CD1c-positive myeloid dendritic cell (primary cell): ENCODE measurements at regions not wholly inside any gene's neighbourhood (a gene's known extent, or its start where the extent isn't known, plus 50 kb on each side); places are given as distances from the start of the nearest gene placed in this dataset.
A peak's percentile ranks its signal among the peaks of the same experiment; 100 is the strongest.
"Not testable (repeated sequence)": the region's sequence is repeated elsewhere in the genome, so short reads cannot be mapped to it uniquely, and the experiment has no call there.

Experiments
- DNase-seq: peaks from one replicate; pipeline ENCODE4 v3.0.0-alpha.2; 2016; ENCODE audit errors: extremely low spot score

GRCh38 chr5:109575506-109575905 lies 114.2 kb upstream of the MAN2A1 start:
- no peak for DNase-seq

- no peak for DNase-seq
Measured at GRCh38 chr5:109574985-109575384, 114.7 kb upstream of the MAN2A1 start.

- no peak for DNase-seq
Measured at GRCh38 chr5:109573766-109574165, 116.0 kb upstream of the MAN2A1 start.

GRCh38 chr5:109573256-109573655 lies 116.5 kb upstream of the MAN2A1 start:
- DNase-seq: no peak

DNA sequence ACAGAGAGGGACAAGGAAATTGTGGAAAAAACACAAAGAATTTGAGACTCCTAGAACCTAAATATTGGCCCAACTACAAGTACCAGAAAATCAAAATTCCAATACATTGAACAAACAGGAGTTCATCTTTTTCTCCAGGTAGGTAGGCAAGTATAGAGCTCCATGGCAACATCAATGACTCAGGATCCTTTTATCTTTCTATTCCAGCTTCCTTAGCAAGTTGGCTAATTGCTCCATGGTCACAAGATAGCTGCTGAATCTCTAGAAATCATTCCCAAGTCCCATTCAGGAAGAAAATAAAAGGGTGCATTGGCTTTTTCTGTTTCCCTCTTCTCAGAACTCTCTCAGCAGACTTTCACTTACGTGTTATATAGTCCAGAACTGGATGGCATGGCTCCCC lies 117.9 kb upstream of the MAN2A1 start:
- no peak for DNase-seq

GRCh38 chr5:109570362-109570874 lies 119.3 kb upstream of the MAN2A1 start:
- DNase-seq: no peak

- no peak for DNase-seq
Measured at GRCh38 chr5:109567374-109568044, 122.2 kb upstream of the MAN2A1 start.

DNA sequence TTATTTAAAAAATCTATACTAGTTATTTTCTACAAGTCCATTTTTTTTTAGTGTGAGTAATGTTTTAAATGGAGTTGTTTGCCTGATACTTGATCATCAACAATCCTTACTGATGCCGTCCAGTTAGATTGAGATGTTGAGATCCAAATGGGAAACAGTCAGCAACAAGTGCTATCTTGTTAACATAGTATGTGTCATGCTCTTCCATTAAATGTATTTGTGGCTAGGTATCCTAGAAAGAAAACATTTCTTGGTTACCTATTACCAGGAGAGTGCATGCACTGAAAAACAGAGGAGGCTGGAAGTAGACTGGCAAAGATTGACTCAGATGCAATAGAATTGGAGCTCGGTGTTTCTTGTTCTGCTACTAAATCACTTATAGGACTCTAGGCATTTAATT lies 123.4 kb upstream of the MAN2A1 start:
- no peak for DNase-seq

DNA sequence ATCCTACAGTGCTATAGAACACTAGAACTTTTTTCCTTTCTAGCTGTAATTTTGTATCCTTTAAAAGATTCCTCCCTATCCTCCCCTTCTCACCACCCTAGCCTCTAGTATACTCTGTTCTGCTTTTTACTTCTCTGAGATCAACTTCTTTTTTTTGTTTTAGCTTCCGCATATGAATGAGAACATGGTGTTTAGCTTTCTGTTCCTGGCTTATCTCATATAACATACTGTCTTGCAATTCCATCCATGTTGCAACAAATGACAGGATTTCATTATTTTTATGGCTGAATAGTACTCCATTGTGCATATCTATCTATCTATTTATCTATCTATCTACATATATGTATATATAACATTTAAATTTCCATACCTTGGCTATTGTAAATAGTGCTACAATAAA lies 126.0 kb upstream of the MAN2A1 start:
- peak; percentile 52 for DNase-seq

DNA sequence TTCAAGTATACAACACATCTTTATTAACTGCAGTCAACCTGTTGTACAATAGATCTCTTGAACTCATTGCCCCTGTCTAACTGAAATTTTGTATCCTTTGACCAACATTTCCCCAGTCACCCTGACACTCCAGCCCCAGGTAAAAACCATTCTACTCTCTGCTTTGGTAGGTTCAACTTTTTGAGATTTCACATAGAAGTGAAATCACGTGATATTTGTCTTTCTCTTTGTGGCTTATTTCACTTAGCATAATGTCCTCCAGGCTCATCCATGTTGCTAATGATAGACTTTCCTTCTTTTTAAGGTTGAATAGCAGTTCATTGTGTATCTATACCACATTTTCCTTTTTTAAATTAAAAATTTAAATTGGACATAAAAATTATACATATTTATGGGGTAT lies 126.5 kb upstream of the MAN2A1 start:
- DNase-seq: no peak

- no peak for DNase-seq
Measured at GRCh38 chr5:109562441-109562840, 127.3 kb upstream of the MAN2A1 start.

DNA sequence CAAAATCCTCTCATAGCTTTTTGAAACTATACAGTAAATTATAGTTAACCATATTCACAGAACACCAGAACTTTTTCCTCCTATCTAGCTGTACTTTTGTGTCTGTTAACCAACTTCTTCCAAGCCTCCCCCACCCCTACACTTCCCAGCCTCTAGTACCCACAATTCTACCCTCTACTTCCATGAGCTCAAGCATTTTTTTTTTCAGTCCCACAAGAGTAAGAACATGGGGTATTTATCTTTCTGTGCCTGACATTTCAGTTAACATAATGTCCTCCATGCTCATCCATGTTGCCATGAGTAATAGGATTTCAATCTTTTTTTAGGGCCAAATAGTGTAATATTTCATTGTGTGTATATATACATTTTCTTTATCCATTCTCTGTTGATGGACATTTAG lies 128.3 kb upstream of the MAN2A1 start:
- DNase-seq: no peak

GRCh38 chr5:109560554-109560953 lies 129.2 kb upstream of the MAN2A1 start:
- DNase-seq: no peak

GRCh38 chr5:109558952-109559351 lies 130.8 kb upstream of the MAN2A1 start:
- no peak for DNase-seq

- DNase-seq: no peak
Measured at GRCh38 chr5:109558364-109558763, 131.4 kb upstream of the MAN2A1 start.

DNA sequence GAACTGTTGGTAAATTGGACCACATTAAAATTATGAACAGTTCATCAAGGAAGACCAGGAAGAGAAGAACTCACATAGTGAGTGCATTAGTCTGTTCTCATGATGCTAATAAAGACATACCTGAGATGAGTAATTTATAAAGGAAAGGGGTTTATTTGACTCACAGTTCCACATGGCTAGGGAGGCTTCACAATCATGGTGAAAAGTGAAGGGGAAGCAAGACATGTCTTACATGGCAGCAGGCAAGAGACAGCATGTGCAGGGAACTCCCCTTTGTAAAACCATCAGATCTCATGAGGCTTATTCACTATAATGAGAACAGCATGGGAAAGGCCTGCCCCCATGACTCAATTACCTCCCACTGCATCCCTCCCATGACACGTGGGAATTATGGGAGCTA lies 135.9 kb upstream of the MAN2A1 start:
- no peak for DNase-seq

DNA sequence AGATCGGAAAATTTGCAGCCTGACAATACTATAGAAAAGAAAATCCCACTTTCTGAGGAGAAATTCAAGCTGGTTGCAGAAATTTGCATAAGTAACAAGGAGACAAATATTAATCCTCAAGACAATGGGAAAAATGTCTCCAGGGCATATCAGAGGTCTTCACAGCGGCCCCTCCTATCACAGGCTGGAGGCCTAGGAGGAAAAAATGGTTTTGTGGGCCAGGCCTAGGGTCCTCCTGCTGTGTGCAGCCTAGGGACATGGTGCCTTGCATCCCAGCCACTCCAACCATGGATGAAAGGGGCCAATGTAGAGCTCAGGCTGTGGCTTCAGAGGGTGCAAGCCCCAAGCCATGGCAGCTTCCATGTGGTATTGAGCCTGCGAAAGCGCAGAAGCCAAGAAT lies 138.5 kb upstream of the MAN2A1 start:
- not testable (repeated sequence) for DNase-seq

- DNase-seq: no peak
Measured at GRCh38 chr5:109550077-109550476, 139.7 kb upstream of the MAN2A1 start.

GRCh38 chr5:109546461-109546860 lies 136.7 kb upstream of the PJA2 start:
- no peak for DNase-seq

GRCh38 chr5:109544873-109545272 lies 135.1 kb upstream of the PJA2 start:
- DNase-seq: not testable (repeated sequence)

DNA sequence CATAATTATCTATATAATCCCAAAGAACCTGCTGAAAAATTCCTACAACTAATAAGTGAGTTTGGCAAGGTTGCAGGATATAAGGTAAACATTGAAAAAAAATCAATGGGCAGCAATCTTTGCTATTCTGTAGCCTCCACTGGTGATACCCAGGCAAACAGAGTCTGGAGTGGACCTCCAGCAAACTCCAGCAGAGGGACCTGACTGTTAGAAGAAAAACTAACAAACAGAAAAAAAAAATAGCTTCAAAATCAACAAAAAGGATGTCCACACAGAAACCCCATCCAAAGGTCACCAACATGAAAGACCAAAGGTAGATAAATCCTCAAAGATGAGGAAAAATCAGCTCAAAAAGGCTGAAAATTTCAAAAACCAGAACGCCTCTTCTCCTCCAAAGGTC lies 128.9 kb upstream of the PJA2 start:
- DNase-seq: not testable (repeated sequence)

GRCh38 chr5:109535090-109535489 lies 125.3 kb upstream of the PJA2 start:
- DNase-seq: not testable (repeated sequence)

DNA sequence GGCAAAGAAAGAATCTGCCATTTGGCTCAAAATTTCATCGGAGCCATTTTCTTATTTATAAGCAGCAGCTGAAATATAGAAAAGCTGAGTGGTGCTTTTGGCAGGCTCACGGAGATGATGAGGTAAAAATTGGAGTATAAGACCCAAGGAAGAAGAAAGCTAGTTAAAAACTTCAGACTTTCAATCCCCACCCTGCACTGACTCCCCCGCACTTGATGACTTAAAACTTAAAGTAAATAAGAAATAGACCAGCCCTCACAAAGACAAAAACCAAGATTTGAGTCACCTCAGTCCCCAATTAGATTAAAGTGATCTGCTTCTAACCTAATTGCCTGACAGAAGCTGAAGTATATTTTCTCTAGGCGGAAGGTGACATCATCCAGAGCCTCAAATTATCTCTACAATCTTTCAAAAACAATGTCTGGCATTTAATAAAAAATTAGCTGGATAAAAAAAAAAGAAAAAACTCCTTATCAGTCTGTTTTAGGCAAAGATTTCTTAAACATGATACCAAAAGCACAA lies 124.0 kb upstream of the PJA2 start:
- DNase-seq: no peak
